ENCODE measurements at regions not wholly inside any gene's neighbourhood (a gene's known extent, or its start where the extent isn't known, plus 50 kb on each side); places are given as distances from the start of the nearest gene placed in this dataset.

DNA sequence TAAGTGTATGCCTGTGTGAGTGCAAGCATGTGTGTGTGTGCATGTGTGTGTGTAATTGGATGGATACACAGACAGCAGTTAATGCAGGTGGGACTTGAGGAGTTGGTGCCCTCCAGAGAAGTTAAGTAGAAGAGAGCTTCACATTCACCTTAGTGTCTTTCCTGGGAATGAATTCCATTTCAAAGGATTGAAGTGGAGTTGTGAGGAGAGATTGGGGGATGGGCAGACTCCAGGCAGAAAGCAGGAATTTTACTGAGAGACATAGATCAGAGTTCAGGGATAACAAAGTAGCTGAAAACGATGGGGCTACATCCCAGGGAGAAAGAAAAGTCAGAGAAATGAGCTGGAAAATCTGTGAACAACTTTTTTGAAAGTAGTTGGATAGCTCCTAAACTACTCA lies 464.4 kb downstream of the TCERG1L start:
- no peak for ATAC-seq (ENCODE audit: low read depth)
- 0% methylated on average over 1 of the region's 1 CpG; no CpG with 5 or more reads in 1 of the 2 experiments for WGBS, 2 experiments (ENCODE audit: extremely low coverage in 2 of 2, insufficient read length in 1 of 2)
- intact Hi-C loops (cut with micrococcal nuclease) (no loop called here), dilution Hi-C loops (cut with HindIII; ENCODE audit: low sequenced_read_pairs, unreplicated experiment) (no loop called here), in situ Hi-C loops (cut with MboI; ENCODE audit: low sequenced_read_pairs) (no loop called here)
- no peak overlapping the region for H3K9ac ChIP-seq (ENCODE audit: low read depth, low read length)
- no peak overlapping the region for H3K18ac ChIP-seq (ENCODE audit: low read depth, low read length)
- TF ChIP-seq MAZ (IDR thresholded peaks at IDR 0.05; ENCODE audit: borderline replicate concordance, low read depth, low read length) = no peak
- no peak for TF ChIP-seq RCOR1 (IDR thresholded peaks at IDR 0.05; ENCODE audit: insufficient replicate concordance, low read length)
- TF ChIP-seq SMC3 (IDR thresholded peaks at IDR 0.05; ENCODE audit: low read depth, low read length) = no peak
- no peak for TF ChIP-seq RFX5 (IDR thresholded peaks at IDR 0.05; ENCODE audit: low read depth, low read length)
- no peak for TF ChIP-seq CEBPB (IDR thresholded peaks at IDR 0.05; ENCODE audit: low read depth, low read length)
- TF ChIP-seq RAD21 (IDR thresholded peaks at IDR 0.05; ENCODE audit: low read length) = no peak
- TF ChIP-seq BHLHE40 (IDR thresholded peaks at IDR 0.05; ENCODE audit: low read depth, low read length) = no peak
- no peak for TF ChIP-seq FOS (IDR thresholded peaks at IDR 0.05; ENCODE audit: low read depth, low read length)
- no peak for TF ChIP-seq MAFK (IDR thresholded peaks at IDR 0.05; ENCODE audit: low read depth, low read length)
- TF ChIP-seq MXI1 (IDR thresholded peaks at IDR 0.05; ENCODE audit: borderline replicate concordance, low read depth, low read length) = no peak
- TF ChIP-seq CHD1 (IDR thresholded peaks at IDR 0.05; ENCODE audit: low read depth, low read length) = no peak
- TF ChIP-seq, protein P1, sequence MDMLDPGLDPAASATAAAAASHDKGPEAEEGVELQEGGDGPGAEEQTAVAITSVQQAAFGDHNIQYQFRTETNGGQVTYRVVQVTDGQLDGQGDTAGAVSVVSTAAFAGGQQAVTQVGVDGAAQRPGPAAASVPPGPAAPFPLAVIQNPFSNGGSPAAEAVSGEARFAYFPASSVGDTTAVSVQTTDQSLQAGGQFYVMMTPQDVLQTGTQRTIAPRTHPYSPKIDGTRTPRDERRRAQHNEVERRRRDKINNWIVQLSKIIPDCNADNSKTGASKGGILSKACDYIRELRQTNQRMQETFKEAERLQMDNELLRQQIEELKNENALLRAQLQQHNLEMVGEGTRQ (IDR thresholded peaks at IDR 0.05; ENCODE audit: low read depth, low read length) = no peak
- TF ChIP-seq POLR2A (IDR thresholded peaks at IDR 0.05; ENCODE audit: low read depth, low read length) = no peak
- TF ChIP-seq, protein P2, sequence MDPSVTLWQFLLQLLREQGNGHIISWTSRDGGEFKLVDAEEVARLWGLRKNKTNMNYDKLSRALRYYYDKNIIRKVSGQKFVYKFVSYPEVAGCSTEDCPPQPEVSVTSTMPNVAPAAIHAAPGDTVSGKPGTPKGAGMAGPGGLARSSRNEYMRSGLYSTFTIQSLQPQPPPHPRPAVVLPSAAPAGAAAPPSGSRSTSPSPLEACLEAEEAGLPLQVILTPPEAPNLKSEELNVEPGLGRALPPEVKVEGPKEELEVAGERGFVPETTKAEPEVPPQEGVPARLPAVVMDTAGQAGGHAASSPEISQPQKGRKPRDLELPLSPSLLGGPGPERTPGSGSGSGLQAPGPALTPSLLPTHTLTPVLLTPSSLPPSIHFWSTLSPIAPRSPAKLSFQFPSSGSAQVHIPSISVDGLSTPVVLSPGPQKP (IDR thresholded peaks at IDR 0.05; ENCODE audit: borderline replicate concordance, low read depth, low read length) = no peak
- TF ChIP-seq, protein P3, sequence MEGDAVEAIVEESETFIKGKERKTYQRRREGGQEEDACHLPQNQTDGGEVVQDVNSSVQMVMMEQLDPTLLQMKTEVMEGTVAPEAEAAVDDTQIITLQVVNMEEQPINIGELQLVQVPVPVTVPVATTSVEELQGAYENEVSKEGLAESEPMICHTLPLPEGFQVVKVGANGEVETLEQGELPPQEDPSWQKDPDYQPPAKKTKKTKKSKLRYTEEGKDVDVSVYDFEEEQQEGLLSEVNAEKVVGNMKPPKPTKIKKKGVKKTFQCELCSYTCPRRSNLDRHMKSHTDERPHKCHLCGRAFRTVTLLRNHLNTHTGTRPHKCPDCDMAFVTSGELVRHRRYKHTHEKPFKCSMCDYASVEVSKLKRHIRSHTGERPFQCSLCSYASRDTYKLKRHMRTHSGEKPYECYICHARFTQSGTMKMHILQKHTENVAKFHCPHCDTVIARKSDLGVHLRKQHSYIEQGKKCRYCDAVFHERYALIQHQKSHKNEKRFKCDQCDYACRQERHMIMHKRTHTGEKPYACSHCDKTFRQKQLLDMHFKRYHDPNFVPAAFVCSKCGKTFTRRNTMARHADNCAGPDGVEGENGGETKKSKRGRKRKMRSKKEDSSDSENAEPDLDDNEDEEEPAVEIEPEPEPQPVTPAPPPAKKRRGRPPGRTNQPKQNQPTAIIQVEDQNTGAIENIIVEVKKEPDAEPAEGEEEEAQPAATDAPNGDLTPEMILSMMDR (conservative IDR thresholded peaks at IDR 0.05; ENCODE audit: low read depth, low read length) = no peak
- H4K91ac ChIP-seq (ENCODE audit: insufficient read depth, low read depth, low read length) = no peak overlapping the region
- no peaks in the 10 kb centered on the region for H4K20me1 ChIP-seq (ENCODE audit: insufficient read depth, low read length)
- H3K4me2 ChIP-seq (ENCODE audit: low read depth, low read length) = no peak overlapping the region
- CTCF ChIA-PET = no interaction called here
- H3K23ac ChIP-seq (ENCODE audit: low read depth, low read length) = no peak overlapping the region
- no peak overlapping the region for H2AK5ac ChIP-seq (ENCODE audit: low read depth, low read length)
- DNase-seq = no peak
- no peak overlapping the region for H3K27ac ChIP-seq (ENCODE audit: insufficient read depth, low read length)
- H4K8ac ChIP-seq (ENCODE audit: low read depth in 2 of 2, low read length in 2 of 2) = no peak overlapping the region
- no peak overlapping the region for H2BK15ac ChIP-seq (ENCODE audit: low read depth, low read length)
- no peaks in the 10 kb centered on the region for H3K27me3 ChIP-seq (ENCODE audit: control insufficient read depth, insufficient read depth, low read length)
- H3K9me1 ChIP-seq (ENCODE audit: insufficient read depth, low read length) = no peaks in the 10 kb centered on the region
- H3K9me3 ChIP-seq (ENCODE audit: control insufficient read depth, insufficient read depth, low read length) = peaks cover 25% of the 10 kb centered on the region
- H3K4me3 ChIP-seq (ENCODE audit: insufficient read depth, low read depth, low read length) = no peak overlapping the region
- H2AK9ac ChIP-seq (replicated peaks; ENCODE audit: low read depth, low read length, poor library complexity) = no peak overlapping the region
- H2BK120ac ChIP-seq (ENCODE audit: low read depth, low read length) = no peak overlapping the region
- H3K4me1 ChIP-seq (ENCODE audit: control insufficient read depth, insufficient read depth, low read length) = no peaks in the 10 kb centered on the region
- no peaks in the 10 kb centered on the region for H3K79me1 ChIP-seq (ENCODE audit: low read depth in 1 of 2, low read length in 2 of 2)
- POLR2A ChIA-PET (ENCODE audit: unreplicated experiment) = no interaction called here
- no peak overlapping the region for H2AFZ ChIP-seq (replicated peaks; ENCODE audit: low read length, poor library complexity)
- no peak overlapping the region for H3K4ac ChIP-seq (ENCODE audit: low read depth, low read length)
- no TSS peak for BruUV-seq (replicated peaks)
- H3K36me3 ChIP-seq (ENCODE audit: control insufficient read depth, insufficient read depth, low read length) = no peaks in the 10 kb centered on the region
- H2BK5ac ChIP-seq (ENCODE audit: low read depth, low read length, poor library complexity, severe bottlenecking) = no peak overlapping the region
- no peak overlapping the region for H4K5ac ChIP-seq (ENCODE audit: low read depth, low read length)
- H3K56ac ChIP-seq (ENCODE audit: extremely low read depth, insufficient read depth, low read length) = no peak overlapping the region
- H3K14ac ChIP-seq (replicated peaks; ENCODE audit: low read depth, low read length) = no peak overlapping the region
- H2BK20ac ChIP-seq (ENCODE audit: low read depth, low read length) = no peak overlapping the region
